ENCODE measurements at regions not wholly inside any gene's neighbourhood (a gene's known extent, or its start where the extent isn't known, plus 50 kb on each side); places are given as distances from the start of the nearest gene placed in this dataset.
A peak's percentile ranks its signal among the peaks of the same experiment; 100 is the strongest.

DNA sequence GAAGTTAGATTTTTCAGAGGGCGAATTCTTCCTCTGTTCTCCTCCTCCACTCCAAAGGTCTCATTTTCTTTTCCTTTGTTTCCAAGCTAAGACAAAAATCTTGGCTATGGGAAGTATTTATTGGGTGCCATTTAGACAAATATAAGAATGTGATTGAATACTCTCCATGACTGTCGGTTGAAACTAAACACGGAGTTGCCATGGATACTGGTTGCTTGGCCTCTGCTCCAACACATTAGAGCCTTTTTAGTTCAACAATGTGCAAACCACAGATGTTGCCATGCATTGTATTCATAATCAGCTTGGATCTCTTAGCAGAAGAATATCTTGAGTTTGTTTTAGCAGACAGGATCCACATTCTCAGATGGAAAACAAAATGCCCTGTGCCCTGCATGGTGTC lies 366.5 kb upstream of the LCORL start:
- DNase-seq (ENCODE audit: low spot score) = no peak

DNA sequence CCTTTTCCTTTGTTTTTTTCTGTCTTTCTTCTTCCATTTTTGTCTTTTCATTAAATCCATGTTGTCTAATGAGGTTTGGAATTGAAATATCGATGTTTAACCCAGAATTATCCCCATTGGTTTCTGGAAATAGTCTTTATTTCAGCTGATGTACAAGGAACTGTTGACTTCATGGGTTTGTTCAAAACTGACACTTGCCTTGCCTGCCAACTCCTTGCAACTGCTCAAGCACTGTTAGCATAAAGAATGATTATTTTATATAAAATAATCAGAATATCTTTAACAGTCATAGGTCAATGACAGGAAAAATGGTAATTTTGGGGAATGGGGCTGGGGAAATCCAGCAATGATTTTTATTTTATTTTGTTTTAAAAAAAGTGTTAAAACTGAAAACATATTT lies 359.6 kb upstream of the LCORL start:
- no peak for DNase-seq (ENCODE audit: low spot score)

- DNase-seq (ENCODE audit: low spot score) = no peak
These were observed 348.0 kb upstream of the LCORL start for GRCh38 chr4:18369561-18369960.

DNA sequence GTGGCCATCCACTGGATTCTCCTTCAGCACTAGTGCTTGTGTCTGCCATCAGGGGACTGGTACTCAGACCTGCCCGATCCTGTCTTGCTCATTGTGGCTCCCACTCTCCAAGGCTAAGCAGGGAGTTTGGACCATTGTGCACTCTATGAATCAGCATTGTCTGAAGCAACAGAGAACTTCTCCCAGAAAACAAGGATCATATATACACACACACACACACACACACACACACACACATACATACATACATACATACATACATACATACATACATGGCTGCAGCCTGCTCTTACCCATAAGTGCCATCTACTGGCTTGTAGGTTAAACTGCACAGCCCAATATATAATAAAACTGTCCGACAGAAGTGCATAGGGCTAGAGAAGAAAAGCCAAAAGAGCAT lies 345.3 kb upstream of the LCORL start:
- DNase-seq (ENCODE audit: low spot score) = no peak

GRCh38 chr4:18366136-18366535 lies 344.6 kb upstream of the LCORL start:
- DNase-seq (ENCODE audit: low spot score) = no peak

DNA sequence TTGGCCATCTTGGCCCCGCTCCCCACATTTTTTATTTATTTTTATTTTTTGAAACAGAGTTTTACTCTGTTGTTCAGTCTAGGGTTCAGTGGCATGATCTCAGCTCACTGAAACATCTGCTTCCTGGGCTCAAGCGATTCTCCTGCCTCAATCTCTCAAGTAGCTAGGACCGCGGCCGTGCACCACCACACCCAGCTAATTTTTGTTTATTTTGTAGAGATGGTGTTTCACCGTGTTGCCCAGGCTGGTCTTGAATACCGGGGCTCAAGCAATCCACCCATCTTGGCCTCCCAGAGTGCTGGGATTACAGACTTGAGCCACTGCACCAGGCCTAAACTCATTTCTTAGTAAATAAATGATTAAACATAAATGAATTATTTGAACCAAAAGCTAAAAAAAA lies 322.0 kb upstream of the LCORL start:
- DNase-seq (ENCODE audit: low spot score) = no peak

DNA sequence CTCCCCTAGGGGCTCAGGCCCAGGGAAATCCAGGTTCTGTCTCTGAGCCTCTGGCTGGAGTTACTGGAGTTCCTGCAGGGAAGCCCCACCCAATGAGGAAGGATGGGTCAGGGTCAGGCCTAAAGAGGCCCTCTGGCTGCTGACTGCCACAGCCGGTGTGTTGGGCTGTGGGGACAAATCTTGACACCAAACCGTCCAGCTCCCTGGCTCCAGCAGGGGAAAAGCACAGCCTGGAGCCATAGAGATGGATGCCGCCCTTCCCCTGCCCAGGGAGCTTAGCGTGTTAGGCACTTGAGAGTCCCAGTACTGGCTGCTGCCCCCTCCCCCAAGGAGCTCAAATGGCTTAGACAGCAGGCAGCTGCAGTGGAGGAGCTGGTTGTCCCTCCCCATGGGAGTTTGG lies 321.3 kb upstream of the LCORL start:
- DNase-seq (ENCODE audit: low spot score) = no peak

DNA sequence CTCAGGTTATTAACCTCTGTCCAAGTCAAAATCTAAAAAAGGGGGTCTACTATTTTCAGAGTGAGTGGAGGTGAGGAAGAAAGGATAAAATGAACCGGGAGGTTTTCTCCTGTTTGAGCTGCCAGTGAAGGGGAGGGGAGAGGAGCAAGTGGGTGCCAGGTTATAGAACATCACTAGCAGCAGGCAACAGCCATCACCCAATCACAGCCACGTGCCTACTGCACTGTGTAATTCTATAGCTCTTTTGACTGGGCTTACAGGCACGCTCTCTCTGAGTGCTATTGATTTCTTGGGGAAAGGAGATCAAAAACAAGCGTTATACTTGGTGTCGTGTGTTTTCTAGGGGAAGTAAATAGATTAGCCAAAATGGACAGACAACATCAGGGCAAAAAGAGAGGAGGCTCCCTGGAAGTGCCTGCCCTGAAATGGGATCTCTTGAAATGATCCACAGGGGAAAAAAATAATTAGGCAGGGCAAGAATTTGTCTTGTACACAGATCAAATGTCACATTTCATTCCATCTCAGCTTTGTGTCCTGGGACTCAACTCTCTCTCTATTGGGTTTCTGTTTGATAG lies 300.5 kb upstream of the LCORL start:
- DNase-seq (ENCODE audit: low spot score) = no peak

DNA sequence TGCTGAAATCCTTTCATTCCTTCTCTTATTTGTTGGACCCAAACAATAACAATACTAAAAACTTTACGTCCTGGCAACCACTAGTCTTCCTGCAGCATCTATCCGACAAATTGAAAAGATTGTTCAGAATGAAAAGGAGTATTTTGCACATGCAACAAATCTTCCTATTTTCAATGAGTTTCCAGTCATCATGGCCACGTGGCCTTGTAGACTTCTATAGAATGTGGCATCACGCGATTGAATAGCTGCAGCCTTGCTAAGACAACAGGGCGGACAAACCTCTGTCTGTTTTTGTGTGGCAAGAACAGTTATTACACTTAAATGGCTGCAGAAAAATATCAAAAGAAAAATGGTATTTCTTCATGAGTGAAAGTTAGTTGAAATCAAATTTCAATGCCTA lies 297.9 kb upstream of the LCORL start:
- DNase-seq (ENCODE audit: low spot score) = no peak

- peak; percentile 8 for DNase-seq (ENCODE audit: low spot score)
These were observed 297.3 kb upstream of the LCORL start for GRCh38 chr4:18318682-18319388.

DNA sequence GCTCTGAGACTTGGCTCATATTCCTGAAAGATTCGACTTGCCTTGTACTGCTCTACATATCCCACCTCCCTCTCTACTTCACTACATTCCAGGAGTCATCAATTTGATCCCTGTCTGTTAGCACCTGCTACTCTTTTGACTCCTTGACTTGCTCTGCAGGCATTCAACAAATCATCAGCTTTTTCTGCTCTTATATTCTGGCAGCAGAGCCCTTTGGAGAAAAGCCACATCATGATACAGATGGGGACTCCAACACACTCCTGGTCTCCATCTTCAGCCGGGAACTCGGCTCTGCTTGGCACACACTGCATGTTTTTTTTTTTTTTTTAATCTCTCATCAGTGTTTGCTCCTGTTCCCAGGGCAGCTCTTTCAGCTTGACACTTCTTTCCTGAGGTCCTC lies 293.2 kb upstream of the LCORL start:
- DNase-seq (ENCODE audit: low spot score) = no peak

DNA sequence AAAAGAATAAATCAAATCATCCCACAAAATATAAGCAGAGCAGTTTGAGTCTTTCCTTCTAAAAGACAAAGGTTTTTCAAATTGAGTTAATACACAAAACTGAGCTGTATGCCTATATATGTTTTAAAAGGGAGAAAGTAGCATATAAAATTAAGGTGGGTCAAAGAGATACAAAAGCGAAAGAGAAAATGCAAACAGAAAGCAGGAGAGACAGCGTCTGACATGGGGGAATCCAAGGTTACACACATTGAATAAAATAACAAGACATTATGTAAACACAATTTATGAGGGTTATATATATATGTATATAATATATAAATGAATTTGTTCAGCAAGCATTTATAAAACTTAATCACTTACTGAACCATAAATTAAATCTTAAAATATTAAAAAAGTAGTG lies 276.1 kb upstream of the LCORL start:
- DNase-seq (ENCODE audit: low spot score) = no peak

DNA sequence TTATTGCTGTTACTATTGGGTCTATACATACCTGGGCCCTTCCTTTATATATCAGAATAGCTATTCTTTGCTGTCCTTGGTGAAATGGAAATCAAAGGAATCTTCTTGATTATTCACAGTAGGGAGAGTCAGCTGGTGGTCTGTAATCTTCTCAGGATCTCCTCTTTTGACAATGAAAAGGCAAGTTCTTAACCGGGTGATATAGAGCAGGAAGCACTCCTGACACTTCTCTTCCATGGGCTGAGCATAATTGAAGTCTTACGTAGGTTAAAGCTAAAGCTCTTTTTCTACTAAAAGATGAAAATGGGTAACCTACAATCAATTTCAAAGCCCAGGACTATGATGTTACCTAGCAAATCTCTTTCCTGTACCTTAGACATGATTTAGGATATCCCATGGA lies 274.9 kb upstream of the LCORL start:
- DNase-seq (ENCODE audit: low spot score) = no peak

DNA sequence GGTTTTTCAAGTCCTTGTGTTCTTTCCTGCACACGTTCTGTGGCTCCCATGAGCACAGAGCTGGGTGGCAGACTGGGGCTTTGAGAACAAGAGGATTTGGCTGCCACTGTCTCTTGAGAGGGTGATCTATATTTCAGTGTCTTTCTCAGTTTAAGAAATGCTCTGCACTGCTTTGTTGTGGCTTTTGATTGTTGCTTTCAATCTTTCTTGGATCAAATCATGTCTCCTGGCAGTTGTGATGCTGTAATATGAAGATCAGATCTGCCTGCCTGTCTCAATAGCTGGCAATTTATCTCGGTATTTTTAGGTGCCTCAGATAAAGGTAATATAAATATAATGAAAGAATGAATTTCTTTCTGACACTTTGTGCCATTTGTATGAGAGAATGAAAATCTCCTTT lies 273.3 kb upstream of the LCORL start:
- DNase-seq (ENCODE audit: low spot score) = no peak

DNA sequence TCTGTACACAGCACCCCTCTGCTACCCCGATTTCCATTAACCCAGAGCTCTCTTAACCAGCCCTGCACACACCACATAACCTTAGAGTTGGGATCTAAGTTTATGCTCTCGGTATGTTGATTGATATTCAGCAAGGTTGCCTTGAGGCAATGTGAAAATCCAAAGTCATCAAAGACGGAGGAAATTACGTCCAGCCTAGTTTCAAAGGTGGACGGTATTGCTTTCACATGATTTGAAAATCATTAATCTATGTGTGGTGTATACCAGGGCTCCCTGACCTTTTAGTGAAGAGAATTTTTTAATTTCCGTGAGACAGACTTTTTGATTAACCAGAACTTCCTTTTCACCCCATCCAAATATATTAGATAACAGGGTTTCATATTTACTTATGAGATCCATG lies 272.5 kb upstream of the LCORL start:
- DNase-seq (ENCODE audit: low spot score) = no peak

DNA sequence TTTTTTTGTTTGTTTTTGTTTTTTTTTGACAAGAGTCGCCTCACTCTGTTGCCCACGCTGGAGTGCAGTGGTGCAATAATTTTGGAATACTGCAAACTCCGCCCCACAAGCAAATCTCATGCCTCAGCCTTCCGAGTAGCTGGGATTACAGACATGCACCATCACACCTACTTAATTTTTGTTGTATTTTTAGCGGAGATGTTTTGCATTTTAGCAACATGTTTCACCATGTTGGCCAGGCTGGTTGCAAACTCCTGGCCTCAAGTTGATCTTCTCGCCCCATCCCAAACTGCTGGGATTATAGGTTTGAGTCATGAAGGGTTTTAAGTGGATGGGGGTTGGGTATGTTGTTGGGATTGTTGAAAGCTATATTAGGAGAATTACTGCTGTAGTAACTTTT lies 270.9 kb upstream of the LCORL start:
- no peak for DNase-seq (ENCODE audit: low spot score)

- no peak for DNase-seq (ENCODE audit: low spot score)
These were observed 270.4 kb upstream of the LCORL start for GRCh38 chr4:18291981-18292380.

GRCh38 chr4:18291256-18291655 lies 269.7 kb upstream of the LCORL start:
- no peak for DNase-seq (ENCODE audit: low spot score)

DNA sequence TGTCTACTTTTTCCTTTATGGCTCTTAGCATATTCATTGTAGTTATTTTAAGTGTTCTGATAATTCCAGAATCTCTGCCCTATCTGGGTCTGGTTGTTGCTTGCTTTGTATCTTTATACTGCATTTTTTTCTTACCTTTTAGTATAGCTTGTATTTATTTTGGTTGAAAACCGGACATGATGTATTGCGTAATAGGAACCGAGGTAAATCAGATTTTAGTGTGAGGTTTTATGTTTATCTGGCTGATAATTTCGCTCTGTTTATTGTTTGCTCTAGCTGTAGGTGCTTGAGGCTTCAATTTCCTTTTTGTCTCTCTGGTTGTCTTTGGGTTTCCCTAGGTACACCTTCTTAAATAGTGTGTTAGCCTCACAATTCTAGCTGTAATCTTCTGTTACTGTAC lies 263.8 kb upstream of the LCORL start:
- DNase-seq (ENCODE audit: low spot score) = no peak

DNA sequence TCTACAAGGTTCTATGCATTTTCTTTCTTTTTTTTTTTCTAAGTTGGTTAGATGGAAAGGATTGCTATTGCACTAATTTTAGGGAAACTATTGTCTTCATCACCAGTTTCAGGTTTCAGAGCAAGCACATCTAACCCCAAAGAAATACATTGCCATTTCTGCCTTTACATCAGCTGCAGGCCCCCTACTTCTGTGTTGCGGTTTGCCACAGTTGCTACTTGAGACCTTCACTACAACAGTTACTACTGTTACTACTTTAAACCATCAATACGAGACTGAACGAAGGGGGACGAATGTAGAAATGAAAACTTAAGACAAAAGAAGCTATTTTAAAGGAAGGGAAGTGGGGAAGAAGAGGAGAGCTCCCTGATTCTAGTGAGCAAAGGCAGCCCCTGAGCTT lies 256.7 kb upstream of the LCORL start:
- no peak for DNase-seq (ENCODE audit: low spot score)

DNA sequence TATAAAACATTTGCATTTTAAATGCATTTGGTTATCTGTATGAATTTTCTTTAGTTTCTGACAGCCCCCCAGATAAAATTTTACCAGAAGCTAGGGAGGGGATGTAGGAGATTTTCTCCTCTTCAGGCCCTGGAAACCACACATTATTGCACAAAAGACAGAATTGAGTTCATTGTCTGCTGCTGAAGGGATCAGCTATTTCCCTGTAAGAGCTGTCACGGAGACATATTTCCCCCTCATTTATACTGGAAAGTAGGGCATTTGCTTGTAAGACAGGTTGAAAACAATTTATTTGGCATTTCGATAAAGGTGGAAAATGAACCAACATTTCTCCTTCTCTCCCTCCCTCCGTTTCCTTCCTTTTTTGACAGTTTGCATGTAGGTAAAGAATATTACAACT lies 241.3 kb upstream of the LCORL start:
- no peak for DNase-seq (ENCODE audit: low spot score)

GRCh38 chr4:18252052-18252451 lies 230.5 kb upstream of the LCORL start:
- no peak for DNase-seq (ENCODE audit: low spot score)

GRCh38 chr4:18250564-18250963 lies 229.0 kb upstream of the LCORL start:
- no peak for DNase-seq (ENCODE audit: low spot score)

GRCh38 chr4:18248611-18249010 lies 227.1 kb upstream of the LCORL start:
- DNase-seq (ENCODE audit: low spot score) = no peak
